ENCODE measurements at regions not wholly inside any gene's neighbourhood (a gene's known extent, or its start where the extent isn't known, plus 50 kb on each side); places are given as distances from the start of the nearest gene placed in this dataset.

- Histone ChIP-seq H3K27me3 (replicated peaks in 1 of 2; ENCODE audit: control insufficient read depth in 2 of 2, insufficient read depth in 2 of 2, low read length in 1 of 2) (no peaks in the 10 kb centered on the region; a peak in 1 of 4 replicates), H3K4me3 (no peak overlapping the region), H3K36me3 (ENCODE audit: control insufficient read depth in 2 of 2, insufficient read depth in 2 of 2, low read length in 1 of 2) (no peaks in the 10 kb centered on the region), H4K20me1 (ENCODE audit: control insufficient read depth, insufficient read depth) (no peaks in the 10 kb centered on the region), H3K4me1 (ENCODE audit: control insufficient read depth, insufficient read depth, low read length) (no peaks in the 10 kb centered on the region), H3K9me3 (replicated peaks; ENCODE audit: control insufficient read depth, insufficient read depth, low read length) (peaks cover 2% of the 10 kb centered on the region; the same call in 1 of the 3 replicates), H2AFZ (ENCODE audit: control insufficient read depth, low read depth, low read length) (no peak overlapping the region), H3K27ac (ENCODE audit: control insufficient read depth, insufficient read depth) (no peak overlapping the region), H3K79me2 (ENCODE audit: control insufficient read depth, insufficient read depth, low read length) (no peaks in the 10 kb centered on the region), H3K9ac (ENCODE audit: control insufficient read depth, insufficient read depth, low read length) (no peak overlapping the region), H3K4me2 (ENCODE audit: control insufficient read depth, insufficient read depth) (no peak overlapping the region)
- in situ Hi-C loops (cut with MboI) (no loop called here), intact Hi-C loops (cut with micrococcal nuclease; ENCODE audit: unreplicated experiment) (no loop called here)
- POLR2A ChIA-PET = no interaction called here
- SMC1A ChIA-PET (ENCODE audit: uncharacterized antibody, unreplicated experiment) = no interaction called here
- RAD21 ChIA-PET (ENCODE audit: unreplicated experiment) = no interaction called here
- CTCF ChIA-PET = no interaction called here
- no TSS peak for BruUV-seq (replicated peaks)
- WGBS (ENCODE audit: insufficient coverage, insufficient replicate concordance, low lambda C conversion rate, missing lambda C conversion rate) = 70% methylated on average over 26 of the region's 30 CpGs
- ATAC-seq (no peak), FAIRE-seq (no peak), DNase-seq (ENCODE audit: low read depth, low spot score) (no peak)
- TF ChIP-seq CHD1 (IDR thresholded peaks at IDR 0.05; ENCODE audit: low read depth, low read length) (no peak), POLR2A (IDR thresholded peaks at IDR 0.05; ENCODE audit: low read depth, low read length) (no peak), RBBP5 (conservative IDR thresholded peaks at IDR 0.05) (no peak), SMAD1 (IDR thresholded peaks at IDR 0.05; ENCODE audit: low read depth, partially characterized antibody) (no peak), IRF5 (IDR thresholded peaks at IDR 0.05; ENCODE audit: borderline replicate concordance) (no peak), POLR2AphosphoS5 (IDR thresholded peaks at IDR 0.05; ENCODE audit: low read length) (no peak), SREBF2 (IDR thresholded peaks at IDR 0.05; ENCODE audit: low read length) (no peak), FOXM1 (IDR thresholded peaks at IDR 0.05; ENCODE audit: low read depth, low read length) (no peak), GABPA (IDR thresholded peaks at IDR 0.05; ENCODE audit: low read depth) (no peak), ZNF622 (IDR thresholded peaks at IDR 0.05) (no peak), MYB (IDR thresholded peaks at IDR 0.05; ENCODE audit: borderline replicate concordance, low read depth, low read length) (no peak), ATF7 (IDR thresholded peaks at IDR 0.05; ENCODE audit: low read depth) (no peak), IRF4 (IDR thresholded peaks at IDR 0.05; ENCODE audit: low read depth, low read length) (no peak), NR2F1 (conservative IDR thresholded peaks at IDR 0.05) (no peak)
Measured at GRCh38 chr5:1745123-1745795, 54.4 kb downstream of the MRPL36 start.

Data from GM12878 (cell line).